Fibroblast of skin of right biceps (primary cell): ENCODE measurements at regions not wholly inside any gene's neighbourhood (a gene's known extent, or its start where the extent isn't known, plus 50 kb on each side); places are given as distances from the start of the nearest gene placed in this dataset.
"Not testable (repeated sequence)": the region's sequence is repeated elsewhere in the genome, so short reads cannot be mapped to it uniquely, and the experiment has no call there.

Experiments
- DNase-seq: peaks from one replicate; pipeline ENCODE4 v3.0.0-alpha.2; 2013

DNA sequence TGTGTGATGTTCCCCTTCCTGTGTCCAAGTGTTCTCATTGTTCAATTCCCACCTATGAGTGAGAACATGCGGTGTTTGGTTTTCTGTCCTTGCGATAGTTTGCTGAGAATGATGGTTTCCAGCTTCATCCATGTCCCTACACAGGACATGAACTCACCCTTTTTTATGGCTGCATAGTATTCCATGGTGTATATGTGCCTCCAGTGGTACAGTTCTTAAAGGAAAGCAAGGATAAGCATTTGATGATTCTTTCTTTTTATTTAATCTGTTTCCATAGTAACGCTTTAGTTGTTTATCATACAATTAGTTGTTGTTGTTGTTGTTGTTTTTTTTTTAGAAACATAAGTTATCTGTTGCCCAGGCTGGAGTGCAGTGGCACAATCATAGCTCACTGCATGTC, 133.1 kb downstream of the TSEN15 start:
- DNase-seq = not testable (repeated sequence)

DNA sequence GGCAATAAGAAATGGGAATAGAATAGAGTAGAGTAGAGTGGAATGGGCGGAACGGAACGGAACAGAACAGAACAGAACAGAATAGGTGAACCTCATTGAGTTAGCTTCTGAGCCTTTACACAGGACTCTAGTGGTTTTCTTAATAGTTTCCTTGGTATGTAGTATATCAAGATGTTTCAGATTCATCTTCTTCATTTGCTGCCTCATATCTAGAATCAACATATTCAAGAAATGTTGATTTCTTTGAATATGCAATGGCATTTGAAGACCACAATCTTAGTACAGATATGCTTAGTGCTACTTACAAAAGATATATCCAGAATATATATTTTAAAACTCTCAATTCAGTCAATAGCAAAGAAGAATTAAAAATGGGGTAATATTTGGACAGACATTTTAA, 133.8 kb downstream of the TSEN15 start:
- DNase-seq = no peak

DNA sequence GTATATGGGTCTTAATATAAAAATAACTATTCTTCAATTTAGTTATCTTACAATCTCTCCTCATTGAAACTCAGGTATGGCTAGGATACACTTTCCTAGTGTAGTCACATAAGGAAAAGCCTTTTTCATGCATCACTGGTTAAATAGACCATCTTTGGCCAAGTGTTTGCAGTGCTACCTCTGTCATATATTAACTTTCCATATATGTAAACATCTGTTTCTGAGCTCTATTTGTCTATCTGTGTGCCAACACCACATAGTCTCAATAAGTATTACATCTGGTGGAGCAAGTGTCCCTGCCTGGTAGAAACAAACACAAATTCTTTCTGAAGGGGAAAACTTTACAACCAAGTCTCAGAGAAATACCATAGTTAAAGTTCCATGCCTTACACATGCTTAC, 134.6 kb downstream of the TSEN15 start:
- DNase-seq = no peak

DNA sequence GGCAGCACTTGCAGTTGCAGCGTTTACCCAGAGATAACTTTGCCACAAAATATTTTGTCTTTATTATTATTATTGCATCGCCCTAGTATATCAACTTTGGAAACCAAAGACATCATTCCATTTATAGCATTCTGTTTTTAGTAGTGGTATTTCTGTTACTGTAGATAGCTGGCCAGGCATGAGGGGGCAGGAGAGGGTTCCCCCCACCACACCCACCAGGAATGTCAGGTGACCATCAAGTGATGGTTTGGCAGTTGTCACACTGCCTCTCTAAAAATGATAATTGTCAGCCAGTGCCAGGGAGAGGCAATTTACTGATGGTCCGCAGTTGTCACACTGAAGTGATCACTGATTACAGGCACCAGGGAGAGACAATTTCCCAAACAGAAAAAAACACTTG, 135.6 kb downstream of the TSEN15 start:
- DNase-seq = no peak

DNA sequence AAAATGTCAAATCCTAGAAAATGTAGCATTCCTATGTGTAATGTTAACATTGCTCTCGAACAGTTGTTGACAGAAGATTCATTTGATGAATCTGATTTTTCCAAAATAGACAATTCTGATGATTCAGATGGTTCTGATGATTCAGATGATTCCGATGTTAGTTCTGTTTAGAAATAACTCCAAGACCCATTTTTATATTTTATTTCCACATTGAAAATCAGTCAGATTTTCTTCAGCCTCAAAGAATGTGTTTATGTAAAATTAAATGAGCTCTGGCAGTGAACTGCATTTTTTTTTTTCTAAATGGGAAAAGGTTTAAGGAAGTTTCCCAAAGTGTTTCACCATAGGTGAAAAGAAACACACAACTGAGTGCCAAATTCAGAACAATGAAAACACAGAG, 136.5 kb downstream of the TSEN15 start:
- DNase-seq = peak; percentile 79

DNA sequence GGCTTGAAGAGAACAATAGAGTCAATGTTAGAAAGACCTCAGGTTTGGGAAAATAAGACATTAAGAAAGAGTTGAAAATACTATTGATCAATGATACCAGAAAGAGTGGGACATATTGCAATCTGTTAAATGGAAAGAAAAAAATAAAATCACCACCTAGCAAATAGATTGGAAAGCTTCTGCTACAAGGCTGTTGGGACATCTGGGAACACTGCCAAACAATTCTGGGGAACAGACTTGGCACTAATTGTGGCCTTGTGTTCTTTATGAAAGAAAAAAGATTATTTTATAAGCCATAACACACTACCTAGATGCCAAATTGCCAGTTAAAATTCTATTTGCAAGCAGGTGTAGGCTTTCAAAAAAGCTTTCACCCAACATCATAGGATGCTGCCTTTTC, 137.8 kb downstream of the TSEN15 start:
- DNase-seq = no peak

DNA sequence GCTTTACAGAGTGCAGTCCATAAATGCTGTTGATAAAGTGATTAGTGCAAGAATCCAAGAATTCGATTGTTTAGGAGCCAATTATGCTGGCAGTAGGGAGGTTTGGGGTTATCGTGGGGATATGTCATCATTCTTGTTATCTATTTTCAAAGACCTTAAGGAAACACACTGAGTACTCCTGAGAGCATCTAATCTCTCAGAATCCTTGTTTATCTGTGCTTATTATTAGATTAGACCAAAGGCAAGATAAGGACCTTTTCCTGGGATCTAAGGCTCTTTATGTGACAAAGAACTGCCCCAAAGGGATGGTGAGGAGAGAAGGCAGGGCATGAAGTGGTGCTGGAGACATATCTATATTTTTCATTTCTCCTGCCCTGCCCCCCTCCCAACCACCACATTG, 139.1 kb downstream of the TSEN15 start:
- DNase-seq = no peak

DNA sequence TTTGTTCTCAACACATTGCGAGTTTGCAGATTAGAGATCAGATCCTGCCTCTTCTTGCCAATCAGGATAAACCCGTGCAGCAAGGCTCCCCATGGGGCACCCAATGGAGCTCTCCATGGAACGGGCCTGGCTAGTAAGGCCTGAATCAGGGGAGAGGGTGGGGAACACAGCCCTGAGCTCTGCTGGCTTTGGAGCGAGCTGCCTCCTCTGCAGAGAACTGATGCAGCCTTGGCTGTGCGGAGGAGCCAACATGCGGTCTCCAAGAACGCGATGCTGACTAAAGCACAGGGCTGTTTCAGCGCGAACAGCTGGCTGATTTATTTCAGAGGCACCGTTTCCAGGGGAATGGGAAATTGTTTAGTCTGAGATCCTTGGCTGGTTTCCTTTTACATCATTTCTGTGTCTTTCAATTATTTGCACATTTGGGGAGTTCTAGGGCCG, 139.7 kb downstream of the TSEN15 start:
- DNase-seq = peak; percentile 93

DNA sequence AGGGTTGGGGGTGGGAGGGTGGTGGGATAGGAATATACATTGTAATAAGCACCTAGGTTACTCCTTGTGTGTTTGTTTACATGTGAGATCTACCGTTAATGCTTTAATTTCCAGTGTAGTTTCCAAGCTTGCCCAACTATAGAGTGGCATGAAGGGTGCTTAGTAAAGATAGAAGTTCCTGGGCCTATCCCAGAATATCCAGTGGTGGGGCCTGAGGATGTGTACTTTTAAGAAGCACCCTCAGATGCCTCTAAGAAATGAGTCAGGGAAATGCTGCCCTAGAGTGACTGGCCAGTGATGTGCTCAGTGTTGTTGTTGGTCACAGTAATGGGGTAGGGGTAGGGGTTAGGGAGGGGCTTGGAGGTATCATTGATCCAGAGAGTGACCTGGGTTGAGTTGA, 141.3 kb downstream of the TSEN15 start:
- DNase-seq = no peak

DNA sequence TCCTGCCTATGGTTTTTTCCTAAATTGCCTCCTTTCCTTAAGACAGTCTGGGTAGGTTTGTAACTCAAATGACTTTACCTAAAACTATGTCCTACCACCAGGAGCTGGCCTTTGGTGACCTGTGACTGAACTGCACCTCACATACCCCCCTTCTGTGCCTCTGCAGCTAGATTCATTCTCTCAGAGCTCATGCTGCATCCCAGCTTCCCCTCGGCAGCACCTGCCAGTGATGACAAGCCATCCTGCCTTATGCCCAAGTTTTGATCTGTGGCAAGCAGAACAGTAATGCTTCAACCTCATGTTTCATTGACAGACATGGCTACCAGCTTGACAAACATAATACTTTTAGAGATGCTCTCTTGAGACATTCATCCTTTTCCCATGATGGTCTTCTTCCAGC, 141.9 kb downstream of the TSEN15 start:
- DNase-seq = no peak

DNA sequence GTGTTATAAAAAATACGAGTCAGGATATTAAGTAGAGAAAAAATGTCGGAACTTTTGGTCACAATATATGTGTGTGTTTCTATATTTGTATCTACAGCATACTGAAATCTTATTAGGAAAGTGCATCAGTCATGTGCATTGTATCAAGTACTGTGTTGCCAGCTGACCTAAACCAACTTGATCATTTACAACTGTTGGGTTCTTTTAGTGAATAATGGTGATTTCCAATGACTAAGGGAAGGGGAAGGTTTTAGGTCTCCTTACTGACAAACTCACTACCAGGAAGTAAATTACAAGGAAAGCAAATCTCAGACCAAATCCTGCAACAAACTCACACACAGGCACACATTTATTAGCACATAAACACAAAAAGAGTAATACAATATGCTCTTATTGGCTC, 142.7 kb downstream of the TSEN15 start:
- no peak for DNase-seq

DNA sequence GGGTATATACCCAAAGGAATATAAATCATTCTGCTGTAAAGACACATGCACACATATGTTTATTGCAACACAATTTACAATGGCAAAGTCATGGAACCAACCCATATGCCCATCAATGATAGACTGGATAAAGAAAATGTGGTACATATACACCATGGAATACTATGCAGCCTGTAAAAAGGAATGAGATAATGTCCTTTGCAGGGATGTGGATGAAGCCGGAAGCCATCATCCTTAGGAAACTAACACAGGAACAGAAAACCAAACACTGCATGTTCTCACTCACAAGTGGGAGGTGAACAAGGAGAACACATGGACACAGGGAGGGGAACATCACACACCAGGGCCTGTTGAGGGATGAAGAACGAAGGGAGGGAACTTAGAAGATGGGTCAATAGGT, 144.2 kb downstream of the TSEN15 start:
- DNase-seq = not testable (repeated sequence)

DNA sequence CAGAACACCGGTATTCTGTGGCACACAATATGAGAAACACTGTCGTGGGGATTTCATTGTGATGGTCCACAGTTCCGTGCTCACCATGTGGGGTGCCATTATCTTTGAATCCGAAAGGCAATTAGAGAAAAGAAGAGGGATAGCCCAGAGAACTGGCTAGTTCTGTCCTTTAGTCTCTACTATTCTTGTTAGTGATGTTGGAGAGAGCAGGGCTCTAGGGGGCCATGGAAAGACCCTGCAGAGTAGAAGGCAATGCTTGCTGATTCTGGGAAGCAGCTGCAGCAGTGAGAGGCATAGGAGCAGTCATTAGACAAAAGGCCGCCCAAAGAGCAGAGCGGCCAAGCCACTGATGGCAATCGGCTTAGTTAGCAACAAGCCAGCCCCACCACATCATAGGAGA, 146.3 kb downstream of the TSEN15 start:
- DNase-seq = no peak

DNA sequence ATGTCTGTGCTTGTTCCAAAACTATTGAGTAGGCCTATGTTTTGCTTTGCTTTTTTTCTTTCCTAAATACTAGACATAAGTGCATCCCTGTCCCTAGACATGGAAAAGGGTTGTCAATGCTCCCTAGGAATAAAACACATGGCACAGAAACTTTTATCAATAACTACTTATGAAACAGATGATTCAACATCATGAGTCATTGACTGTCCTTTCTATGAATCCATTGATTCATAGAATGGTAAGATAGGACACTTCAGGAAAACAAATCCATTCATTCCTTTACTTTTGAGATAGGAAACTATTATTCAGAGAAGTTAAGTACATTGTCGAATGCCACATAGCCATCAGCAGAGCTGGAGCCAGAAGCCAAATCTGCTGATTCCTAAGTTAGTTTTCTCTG, 147.5 kb downstream of the TSEN15 start:
- peak; percentile 37 for DNase-seq

DNA sequence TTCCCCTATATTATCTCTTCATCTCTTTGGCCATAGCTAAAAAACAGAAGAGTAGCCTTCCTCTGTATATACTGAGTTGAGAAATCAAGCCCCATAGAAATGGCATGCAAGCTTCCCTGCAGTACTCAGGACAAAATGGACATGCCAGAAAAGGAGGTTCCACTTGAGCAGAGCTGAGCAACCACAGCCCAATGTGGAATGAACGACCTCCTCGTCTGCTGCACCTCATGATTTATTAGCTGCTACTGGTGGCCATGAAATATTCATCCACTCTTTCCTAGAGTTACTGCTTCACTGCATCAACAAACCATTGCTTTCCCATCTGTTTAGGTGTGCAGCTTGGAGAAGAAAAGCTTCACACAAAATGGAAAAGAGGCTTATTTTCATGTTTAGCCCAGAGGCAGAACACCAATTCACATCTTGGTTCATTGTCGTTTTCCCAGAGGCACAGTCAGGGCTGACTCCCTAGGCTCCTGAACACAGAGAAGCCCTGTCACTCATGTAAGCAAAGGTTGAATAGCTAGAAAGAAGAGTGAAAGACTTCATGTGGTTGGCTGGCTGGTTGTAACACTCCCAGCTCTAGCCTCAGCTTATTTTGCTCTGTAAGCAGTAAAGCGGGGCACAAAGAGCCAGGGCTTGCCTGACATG, 148.0 kb downstream of the TSEN15 start:
- peak; percentile 28 for DNase-seq

DNA sequence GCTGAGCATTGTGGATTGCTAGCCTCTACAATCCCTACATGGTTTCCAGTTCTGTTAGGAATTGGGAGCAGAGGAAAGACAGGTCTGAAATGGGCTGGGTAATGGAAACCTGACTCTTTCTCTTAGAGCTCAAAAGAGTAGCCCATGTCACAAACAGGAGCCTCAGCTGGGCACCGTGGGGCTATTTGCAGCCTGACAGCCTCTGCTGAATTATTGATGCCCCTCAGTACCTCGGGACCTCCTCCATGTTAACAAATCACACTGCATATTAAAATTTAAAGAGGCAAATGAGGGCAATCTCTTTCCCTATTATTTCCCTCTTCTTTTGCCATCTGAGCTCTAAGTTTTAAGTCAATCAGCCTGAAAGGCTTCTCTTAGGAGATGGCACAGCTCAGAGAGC, 157.1 kb downstream of the TSEN15 start:
- DNase-seq = no peak

DNA sequence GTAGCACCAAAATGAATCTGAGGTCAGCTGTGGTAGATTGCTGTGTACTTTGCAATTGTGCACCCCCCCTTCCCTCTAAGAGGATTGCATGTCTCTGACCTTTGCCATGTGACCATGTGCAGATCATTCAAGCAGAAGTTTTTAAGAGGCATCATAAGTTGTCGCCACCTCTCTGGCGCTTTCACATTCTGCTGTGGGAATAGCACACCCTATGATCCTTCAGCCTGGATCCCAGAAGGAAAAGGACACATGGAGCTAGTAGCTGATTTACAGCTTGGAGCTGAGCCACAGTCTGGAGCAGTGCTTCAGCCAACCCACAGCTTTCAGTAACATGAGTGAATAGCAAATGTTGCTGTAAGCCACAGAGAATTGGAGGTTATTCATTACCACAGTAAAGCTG, 158.5 kb downstream of the TSEN15 start:
- DNase-seq = peak; percentile 80

DNA sequence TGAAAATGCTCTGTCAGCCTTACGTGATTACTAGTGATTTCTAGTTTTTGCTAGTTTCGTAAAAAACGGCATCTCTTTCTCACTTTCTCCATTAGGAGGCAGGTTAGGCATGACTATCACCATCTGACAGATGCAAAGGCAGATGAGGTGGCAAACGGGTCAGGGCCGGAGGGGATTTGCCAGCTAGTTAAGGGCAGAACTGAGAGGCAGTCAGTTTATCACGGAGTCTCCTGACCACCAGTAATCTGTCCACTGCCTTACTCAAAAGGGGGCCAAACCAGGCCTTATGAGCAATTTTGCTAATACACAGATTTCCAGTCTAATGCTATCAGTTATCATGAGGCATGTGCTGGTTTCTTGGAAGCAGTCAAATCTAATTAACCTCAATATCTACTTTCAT, 159.3 kb downstream of the TSEN15 start:
- DNase-seq = no peak

DNA sequence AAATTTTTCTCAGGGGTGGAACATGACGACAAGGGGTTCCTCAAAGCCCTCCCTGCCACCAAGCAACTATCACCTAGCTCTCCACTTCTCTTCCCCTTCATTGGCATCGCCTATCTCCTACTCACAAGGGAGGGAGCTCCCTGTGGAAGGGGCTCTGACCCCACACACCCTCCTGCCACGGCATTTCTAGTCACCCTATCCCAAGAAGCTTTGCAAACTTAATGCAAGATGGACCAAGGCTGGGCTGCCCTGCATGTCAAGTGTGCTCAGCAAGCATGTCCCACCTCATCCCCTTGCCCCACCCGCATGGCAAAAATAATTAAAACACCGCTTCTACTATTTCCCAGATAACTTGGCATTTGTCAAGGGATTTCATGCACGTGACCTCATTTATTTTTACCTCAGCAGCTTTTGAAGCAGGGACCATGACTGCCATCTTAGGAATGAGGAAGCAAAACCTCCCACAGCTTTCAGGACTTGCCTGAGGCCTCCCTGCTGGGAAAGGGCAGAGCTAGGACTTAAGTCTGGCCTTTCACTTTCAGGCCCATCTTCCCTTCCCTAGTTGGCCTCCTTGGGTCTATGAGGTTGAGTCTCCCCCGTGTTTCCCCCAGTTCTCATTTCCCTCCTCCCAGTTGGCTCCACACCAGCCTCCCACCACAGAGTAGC, 161.3 kb downstream of the TSEN15 start:
- peak; percentile 91 for DNase-seq

DNA sequence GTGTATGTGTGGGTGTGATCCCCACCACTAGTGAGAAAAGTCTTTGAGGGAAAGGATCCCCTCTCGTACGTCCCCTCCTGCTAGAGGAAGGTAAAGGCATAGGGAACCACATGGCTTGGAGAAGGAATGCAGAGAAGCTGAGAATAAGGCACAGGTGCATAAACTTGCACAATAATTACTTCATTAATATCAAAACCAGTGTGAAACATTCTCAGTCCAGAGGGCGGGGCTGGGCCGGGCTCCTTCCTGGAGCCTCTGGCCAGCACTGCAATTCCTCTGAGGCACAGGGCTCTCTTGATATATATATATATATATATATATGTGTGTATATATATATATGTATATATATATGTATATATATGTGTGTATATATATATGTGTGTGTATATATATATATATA, 162.6 kb downstream of the TSEN15 start:
- no peak for DNase-seq

DNA sequence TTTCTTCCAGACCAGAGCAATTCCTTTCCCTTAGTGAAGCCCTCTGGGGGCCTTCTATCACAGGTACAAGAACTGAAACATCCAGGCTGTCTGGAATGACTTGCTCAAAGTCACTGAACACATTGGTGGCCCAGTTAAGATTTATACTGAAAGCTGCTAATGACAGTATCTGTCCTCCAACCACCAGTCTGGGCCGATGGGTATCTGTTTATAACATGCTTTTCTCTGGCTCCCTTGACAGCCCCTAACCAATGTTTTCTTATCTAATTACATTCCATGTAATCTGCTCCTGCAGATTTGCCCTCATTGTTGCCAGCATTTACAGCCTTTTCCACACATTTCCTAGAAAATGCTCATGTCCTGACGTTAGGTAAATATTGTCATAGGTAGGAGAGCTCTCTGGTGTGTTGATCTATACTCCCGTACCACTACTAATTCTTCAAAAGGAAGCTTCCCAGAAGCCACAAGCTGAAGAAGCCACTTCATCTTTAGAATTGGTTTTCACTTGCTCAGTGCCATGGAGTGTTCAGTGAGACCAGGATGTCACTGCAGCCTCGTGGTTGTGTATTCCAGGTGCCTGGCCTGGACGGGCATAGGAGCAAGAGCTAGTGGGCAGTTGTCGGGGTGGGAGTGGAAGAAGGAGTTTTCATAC, 163.9 kb downstream of the TSEN15 start:
- no peak for DNase-seq

DNA sequence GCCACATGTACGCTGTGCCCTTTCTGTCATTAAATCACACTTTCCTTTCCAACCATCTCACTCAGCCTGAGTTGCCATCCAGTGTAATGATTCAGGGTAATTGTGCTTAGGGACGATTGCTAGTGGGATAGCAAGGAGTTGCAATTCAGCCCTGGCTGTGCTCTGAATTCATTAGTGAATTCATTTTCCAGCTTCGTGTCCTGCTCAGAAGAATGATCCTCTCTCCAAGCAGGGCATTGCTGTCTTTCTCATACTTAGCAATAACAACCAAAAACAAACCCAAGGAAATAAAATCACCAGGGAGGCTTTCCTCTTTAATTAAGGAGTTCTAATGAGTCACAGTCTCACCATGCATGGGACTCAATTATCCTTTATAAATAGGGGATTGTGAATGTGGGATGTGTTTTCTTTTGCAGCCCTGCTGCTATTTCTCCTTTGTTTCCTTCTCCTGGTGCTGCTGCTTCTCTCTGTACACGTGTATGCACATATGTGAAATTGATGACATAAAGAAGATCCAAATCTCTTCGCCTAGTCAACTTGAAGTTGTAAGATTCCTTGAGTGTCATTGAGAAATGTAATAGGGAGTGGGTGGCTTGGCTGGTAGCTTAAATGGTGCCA, 167.0 kb downstream of the TSEN15 start:
- DNase-seq = no peak

DNA sequence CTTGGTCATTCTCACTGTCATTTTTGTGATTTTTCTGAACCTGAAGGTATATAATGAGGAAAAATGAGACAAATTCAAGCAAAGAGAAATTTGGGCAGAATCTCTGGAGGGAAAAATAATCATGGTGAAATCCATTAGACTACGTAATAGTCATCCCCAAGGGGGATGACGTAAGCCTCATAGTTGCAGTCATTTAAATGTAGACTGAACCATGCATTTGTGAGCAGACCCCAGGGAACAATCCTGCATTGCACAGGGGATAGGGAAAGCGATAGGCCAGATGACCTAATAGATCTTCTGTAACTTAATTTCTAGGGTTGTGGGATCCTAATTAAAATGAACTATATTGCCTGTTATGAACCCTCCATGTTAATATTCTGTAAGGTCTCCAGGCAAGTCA, 167.4 kb upstream of the C1orf21 start:
- DNase-seq = peak; percentile 40

DNA sequence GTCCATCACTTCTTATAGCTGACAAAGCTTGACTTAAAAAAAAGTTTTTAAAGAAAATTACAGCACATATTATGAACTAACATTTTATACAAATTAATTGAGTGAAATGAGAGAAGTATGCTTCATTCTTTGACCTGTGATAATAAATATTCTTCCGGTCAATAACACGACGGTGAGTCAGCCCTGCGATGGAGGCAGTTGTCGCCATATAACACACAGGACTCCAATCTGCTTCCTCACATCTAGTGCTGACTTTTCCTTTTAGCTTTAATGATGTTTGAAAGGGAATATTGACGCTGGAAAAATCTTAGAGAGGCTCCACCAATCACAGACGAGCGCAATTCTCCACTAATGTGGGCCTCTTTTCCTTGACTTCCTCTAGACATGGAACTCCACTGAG, 166.9 kb upstream of the C1orf21 start:
- DNase-seq = no peak
